Suppressor macrophage treated with lipopolysaccharide for 1 hour (primary cell): ENCODE measurements at regions not wholly inside any gene's neighbourhood (a gene's known extent, or its start where the extent isn't known, plus 50 kb on each side); places are given as distances from the start of the nearest gene placed in this dataset.

ENCODE experiments used
- DNase-seq, 3 donors: peaks; one replicate each; pipeline ENCODE4 v3.0.0-alpha.2; 2020 to 2022

DNA sequence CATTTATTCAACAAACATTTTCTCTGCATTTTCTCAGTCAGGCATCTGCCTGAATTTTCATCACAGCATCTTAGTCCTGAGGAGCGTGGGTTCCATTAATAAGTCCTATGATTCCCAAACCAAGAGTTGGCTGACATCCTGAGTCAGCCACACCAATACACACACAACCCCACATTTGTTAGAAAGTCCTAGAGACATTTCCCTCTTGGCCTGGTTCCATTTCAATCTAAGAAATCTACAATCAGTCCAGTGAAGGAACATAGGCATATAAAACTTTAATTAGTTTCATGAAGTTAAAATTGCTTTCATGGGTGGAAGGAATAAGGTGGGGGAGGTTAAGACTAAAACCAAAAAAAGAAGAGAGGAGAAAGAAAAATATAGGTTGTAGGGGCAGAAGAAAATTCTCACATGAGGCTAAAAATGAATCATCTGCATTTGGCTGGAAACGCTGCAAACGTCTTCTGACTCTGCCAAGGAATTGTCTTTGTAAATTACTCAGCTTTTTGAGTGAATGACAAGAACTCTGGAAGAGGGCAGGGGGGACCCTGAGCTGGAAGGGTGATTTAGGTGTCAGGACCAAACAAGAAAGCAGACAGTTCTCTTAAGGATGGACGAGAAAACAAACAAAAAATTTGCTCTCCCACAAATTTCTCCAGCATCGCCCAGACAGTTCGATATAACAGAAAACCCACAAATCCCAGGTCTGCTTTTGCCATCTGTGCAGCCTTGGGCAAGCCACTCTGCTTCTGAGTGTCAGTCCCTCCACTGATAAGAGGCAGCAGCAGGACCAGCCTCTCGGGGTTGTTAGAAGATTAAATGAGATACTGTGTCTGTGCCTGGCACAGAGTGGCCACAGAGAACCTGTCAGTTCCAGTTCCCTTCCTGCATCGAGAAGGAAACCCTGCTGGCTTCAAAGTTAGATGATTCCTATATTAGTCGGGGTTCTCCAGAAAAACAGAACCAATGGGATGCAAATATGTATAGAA lies 289.7 kb downstream of the CDK5RAP2 start:
- no peak for DNase-seq

DNA sequence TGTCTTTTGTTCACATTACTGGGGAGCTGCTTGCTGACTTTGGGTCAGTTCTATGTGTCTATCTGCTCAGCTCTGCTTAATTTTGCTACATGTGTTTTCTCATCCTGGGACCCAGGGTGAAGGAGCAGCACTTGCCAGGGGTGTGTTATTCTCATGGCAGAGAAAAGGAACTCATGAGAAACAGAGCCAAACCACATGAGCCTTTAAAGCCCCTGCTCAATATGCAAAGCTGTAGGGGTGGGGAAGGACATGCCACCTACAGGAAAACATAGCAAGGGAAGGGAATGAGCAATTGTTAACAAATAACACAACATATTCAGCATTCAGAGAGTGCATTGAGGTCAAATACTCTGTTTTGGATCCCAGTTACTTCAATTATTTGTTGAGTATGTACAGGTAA lies 290.9 kb downstream of the CDK5RAP2 start:
- no peak for DNase-seq

DNA sequence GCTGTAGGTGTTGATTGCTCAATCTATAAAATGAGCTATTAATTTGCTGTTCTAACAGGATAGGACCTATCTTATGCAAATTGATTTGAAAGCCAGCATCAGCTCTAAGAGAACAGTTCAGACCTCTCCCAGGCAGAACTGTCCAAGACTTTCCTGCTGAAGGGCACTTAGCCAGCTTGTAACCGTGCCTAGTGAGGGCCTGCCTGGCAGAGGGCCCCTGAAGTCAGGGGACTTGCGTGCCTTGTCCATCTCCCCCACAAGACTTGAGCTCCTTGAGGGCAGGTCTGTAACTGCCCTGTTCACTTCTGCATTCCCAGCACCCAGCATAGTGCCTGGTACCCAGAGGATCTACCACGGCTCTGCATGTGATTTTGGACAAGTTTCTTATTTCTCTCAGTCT lies 293.4 kb downstream of the CDK5RAP2 start:
- no peak for DNase-seq

DNA sequence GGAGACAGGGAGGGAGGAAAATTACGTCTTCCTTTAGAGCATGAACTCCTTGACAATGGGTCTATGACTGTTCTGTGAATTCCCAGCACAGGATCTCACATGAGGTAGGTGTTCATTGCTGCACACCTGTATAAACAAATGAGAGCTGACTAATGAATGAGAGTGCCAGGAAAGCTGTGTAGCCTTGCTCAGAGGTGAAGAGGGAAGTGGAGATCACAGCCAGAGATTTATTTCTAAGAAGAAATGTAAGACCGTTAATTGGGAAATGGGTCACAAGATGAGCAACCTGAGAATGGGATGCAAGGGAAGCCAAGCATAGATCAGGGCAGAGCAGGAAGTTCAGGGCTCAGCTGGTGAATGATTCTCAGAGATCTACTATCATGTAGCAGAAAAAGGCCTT lies 295.1 kb downstream of the CDK5RAP2 start:
- DNase-seq, result no peak

DNA sequence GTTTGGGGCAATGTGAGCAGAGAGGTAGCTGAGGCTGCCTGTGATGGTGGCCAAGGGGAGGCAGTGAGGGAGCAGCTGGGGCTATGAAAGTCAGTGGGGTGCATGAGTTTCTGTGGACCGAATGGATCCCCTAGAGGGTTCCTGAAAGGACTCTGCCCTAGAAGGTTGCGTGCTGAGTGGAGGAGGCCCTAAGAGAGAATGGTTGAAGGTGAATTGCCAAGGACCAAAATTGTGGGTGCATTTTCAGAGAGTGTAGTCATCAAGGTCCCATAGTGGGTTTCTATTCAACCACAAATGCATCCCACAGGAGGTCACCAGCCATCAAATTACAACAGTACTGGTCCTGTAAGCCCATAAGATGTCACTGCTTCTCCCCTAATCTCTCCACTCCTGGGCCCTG lies 298.3 kb downstream of the CDK5RAP2 start:
- no peak for DNase-seq

DNA sequence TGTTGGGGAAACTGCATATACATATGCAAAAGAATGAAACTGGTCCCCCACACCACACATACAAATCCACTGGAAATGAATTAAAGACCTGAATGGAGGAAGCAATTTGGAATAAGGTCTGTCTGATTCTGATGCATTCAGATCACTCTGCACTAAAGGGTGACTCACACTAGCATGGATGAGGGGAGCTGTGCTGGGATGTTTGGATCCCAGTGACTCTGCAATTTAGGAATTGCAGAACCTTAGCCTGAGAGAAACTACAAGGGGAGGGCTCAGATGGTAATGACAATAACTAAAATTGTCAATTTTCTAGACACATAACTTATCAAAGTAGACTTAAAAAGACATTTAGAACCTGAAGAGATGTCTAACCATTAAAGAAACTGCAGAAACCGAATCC lies 312.0 kb downstream of the CDK5RAP2 start:
- no peak for DNase-seq

DNA sequence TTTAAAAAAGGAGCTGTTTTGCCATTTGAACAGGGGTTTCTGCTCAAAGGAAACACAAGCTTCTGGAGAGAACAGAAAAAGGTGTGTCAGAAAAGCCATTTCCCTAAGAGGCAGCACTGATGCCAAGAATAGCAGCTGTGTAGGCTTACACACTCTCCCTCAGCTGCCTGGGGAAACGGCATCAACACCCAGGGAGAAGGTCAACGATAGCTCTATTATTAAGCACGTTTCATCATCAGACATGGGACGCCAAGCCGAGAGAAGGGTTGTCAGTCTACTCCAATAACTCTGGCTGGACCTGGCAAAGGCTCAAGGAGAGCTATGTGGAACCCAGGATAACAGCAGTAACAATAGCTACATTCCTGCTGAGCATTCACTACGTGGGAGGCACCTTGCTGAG lies 314.2 kb downstream of the CDK5RAP2 start:
- DNase-seq, result no peak

DNA sequence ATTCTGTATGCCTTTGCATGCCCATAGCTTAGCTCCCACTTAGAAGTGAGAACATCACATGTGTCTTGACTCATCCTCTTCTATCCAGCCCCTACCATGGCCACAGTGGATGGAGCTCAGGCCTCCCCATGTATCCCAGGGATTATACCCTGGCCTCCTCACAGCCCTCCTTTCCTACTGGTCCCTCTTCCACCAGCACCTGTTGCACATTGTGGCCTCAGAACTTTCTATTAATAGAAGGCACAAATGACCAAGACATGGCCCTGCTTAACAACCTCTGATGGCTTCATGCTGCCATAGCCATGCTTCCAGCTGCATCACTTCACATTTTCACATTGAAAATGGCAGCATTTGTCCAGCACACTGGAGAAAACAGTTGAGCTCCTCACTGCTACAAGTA lies 315.4 kb downstream of the CDK5RAP2 start:
- no peak for DNase-seq

DNA sequence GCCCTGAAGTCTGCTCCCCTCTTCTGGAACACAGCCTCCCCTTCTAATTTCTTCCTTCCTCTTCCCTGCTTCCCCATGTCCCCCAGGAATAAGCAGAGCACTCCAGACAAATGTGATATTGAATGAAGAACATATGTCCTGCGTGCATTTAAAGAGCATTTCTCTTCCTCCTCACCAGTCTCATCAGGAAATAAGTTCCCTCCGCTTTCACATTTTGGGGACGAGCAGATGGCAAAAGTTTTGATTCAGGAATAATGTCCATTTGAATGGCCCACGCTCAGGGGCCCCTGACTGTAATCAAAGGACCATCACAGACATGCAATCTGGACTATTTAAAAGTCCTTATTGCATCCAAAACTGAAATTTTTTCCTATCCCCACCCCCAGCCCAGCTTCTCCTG lies 316.1 kb downstream of the CDK5RAP2 start:
- DNase-seq, result no peak

DNA sequence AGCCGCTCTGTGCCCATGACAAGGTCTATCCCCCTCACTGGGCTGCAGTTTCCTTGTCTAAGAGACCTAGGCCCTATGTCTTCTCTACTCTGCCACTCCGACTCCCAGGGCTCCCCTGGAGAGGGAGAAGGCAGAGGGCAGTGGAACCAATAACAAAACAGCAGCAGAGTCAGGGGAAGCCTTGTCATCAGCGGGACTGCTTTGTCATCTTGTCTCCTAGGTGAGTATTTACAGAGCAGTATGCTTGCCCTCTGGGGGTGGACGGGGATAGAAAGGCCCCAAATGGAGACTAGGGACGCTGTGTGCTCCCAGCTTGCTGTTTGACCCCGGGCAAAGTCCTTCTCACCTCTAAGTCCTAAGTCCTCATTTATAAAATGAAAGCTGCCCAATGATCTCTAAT lies 318.5 kb downstream of the CDK5RAP2 start:
- no peak for DNase-seq

DNA sequence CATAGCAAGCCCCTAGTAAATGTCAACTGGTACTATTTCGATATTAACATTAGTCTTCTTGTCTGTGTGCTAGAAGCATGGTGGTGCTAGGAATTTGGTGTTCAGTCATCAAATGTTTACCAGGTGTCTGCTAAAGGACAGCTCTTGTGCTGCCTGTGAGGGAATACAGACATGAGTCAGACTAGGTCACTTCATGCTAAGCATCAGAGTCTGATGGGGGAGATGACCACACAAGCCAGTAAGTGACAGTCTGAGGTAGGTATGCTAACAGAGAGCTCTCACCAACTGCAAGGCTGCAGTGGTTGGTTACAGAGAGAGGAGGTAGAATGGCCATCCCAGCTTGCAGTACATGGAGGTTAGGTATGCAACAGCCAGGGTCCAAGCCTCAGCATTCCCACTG lies 320.9 kb downstream of the CDK5RAP2 start:
- no peak for DNase-seq

DNA sequence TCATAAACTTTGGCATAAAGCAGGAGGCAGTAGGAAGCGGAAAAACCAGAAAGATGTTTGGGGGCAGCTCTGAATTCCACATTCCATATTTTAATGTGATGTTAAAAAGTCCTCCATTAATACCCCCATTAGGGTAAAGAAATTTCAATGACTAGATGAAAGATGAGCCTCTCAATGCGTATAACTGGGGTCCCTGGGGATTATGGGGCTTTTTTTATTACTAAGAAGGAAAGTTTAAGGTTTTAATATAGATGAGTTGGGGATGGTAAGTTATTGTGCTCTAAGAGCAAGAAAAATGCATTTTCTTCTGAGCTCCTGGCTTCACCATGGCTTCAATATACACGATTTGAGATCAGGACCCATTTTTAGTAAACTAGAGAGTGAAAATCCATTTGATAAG lies 321.9 kb downstream of the CDK5RAP2 start:
- no peak for DNase-seq

DNA sequence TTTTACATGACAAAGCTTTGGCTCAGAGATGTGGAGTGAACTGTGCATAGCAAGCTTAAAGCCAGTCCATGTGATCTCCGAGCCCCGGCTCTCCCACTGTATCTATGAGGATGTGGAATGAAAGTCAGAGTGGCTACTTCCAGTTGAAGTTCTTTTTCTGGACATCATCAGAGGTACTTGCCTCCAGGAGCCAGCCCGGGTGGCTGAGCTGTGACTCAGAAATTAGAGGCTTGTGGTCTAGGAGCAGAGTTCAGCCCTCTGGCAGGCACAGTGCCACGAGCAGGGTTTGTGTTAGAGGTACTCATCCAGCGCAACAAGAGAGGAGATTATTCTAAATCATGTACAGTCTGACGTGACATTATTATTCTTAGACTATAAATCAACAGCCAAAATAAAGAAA lies 322.5 kb downstream of the CDK5RAP2 start:
- no peak for DNase-seq

DNA sequence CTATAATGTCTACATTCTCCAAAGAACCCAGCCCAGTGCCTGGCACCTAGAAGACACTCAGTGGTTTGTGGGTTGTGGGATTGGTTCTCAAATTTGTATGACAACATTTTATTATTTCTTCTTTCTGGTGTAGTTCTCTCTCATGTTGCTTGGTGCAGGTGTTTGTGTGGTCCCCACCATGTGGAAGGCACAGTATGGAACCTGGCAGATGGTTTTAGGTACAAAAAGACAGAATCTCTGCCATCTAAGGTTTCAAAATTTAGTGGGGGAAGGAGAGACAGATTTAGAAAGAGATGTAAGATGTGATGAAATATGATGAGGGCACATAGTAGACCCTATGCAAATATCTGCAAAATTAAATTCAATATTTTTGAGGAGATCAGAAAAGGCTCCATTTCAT lies 323.8 kb downstream of the CDK5RAP2 start:
- no peak for DNase-seq

DNA sequence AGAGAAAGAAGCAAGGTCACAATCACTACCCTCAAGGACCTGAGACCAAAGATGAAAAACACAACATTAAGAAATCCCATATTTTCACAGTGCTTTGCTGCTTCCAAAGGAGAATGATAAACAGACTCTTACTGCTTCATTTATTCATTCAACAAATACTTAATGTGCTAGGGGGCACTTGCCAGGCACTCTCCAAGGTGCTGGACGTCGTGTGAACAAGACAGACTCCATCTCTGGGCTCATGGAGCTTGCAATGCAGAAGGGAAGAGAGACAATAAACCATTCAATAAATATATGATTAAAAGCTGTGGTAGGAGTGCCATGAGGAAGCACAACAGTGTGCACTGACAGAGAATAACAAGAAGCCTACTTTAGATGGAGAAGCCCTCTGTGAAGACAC lies 327.7 kb downstream of the CDK5RAP2 start:
- no peak for DNase-seq

DNA sequence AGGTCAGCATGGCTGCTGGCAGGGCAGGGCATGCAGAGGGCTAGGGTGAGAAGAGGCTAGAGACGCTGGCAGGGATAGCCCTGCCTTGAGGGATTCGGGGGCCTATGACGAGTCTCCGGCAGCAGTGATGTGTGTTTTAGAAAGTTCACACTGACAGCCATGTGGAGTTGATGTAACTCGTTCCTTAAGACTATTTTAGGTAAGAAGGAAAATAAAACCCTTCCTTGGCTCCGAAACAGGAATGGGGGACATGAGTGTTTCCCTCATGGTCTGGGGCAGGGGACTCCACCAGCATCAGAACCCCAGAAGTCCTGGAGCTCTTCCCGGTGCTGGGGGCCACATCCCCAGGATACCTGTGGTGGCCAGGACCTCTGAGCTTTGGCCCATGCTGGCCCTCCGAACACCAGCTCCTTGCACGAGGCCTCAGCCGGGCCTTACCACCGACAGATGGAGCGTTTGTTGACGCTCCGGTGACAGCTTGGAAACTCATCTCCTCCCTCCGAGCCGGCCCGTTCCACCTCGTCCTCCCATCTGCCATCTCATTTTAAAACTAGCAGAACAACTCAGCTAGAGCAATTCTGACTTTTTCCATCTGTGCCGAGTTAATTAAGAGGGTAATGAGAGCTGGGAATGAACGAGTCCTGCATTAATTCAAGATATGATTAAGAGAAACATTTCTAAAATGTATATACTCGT lies 337.7 kb downstream of the CDK5RAP2 start:
- DNase-seq, result no peak

DNA sequence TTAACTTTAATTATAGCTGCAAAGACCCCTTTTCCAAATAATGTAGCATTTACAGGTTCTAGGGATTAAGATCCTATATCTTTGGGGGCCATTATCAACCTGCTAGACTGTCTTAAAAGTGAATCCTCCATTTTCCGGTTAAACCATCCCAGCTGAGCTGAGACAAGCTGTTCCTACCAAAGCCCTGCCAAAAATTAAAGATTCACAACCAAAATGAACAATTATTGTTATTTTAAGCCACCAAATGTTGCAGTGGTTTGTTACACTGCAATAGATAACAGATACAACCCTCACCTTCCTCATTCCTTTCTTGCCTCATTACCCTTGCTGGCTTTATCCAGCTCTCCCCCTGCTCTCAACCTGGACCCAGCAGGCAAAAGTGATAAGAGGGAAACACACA lies 343.4 kb downstream of the CDK5RAP2 start:
- DNase-seq, result no peak

DNA sequence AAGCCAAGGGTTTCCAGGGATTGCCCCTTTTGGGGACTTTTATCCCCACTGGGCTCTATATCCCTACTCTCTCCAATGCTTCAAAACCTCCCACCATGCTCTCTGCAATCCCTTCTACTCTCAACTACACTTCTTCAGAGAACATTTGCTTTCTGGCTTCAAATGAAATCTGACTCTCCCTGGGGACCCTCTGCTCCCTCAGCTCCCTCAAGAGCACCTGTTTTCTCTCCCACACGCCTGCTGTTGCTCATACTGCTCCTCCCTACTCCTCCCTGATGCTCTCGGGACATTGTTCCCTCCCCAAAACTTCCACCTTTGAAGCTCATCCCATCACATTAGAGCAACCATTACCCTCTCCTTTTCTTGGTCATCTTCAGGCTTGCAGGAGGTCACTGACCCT lies 344.9 kb downstream of the CDK5RAP2 start:
- no peak for DNase-seq

DNA sequence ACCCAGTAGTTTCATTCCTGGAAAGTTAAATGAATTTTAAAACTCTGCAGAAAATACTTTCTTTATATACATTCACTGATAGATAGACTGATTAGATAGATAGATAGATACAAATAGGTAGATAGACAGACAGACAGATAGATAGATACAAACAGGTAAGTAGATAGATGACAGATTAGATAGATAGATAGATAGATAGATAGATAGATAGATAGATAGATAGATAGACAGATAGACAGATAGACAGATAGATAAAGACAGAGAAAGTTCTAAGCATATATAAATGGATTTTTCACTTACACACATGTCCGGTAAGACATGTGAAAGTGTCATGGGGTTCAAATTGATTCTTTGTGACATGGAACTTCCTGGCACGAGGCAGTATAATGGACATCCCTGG lies 349.7 kb downstream of the CDK5RAP2 start:
- no peak for DNase-seq

DNA sequence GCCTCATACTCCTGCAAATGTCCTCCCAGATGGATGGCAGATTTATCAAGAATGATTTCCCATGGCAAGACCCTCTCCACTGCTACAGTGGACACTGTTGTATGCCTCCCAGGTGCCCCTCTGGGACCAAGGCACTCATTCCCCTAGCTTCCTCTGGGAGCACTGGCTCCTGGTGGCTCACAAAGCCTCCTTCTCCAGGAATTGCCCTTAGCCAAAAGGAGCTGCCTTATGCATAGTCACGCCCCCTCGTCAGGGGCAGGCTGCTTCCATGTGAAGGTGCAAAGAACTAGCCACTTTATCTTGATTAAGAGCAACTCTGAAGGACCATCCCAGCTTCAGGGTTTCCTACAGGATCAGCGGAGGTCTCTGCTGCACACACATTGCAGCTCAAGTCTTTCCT lies 358.1 kb downstream of the CDK5RAP2 start:
- no peak for DNase-seq

DNA sequence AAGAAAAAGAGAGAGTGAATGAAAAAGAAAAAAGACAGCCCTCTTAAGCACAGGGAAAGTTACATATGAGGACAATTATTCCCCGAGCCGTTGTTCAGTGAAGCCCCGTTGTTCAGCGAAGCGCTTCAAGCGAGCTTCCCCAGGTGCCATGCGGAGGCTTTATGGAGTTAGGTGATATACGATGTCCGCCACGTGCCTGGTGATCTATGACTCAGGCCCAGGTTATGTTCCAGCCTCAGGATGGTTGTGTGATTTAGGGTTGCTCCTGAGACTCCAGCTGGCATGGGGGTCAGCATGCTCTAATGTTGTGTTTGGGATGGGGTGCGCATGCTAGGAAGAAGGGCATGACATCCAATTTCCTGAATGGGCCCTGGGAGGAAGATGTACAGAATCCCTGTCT lies 365.6 kb downstream of the CDK5RAP2 start:
- DNase-seq, result no peak

DNA sequence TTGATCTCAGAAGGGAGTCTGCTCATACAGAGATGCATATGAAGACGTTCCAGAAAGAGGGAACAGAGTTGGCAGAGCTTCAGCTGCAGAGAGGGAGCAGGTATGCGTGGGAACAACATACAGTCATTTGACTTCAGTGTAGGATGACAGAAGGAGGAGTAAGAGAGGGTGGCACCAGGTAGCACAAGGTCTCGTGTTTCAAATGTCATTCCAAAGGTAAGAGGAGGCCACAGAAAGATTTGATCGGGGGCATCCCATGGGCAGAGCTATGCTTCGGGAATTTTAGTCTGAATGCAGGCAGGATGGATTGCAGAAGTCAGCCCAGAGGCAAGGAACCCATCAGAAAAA lies 367.1 kb downstream of the CDK5RAP2 start:
- DNase-seq, result no peak

DNA sequence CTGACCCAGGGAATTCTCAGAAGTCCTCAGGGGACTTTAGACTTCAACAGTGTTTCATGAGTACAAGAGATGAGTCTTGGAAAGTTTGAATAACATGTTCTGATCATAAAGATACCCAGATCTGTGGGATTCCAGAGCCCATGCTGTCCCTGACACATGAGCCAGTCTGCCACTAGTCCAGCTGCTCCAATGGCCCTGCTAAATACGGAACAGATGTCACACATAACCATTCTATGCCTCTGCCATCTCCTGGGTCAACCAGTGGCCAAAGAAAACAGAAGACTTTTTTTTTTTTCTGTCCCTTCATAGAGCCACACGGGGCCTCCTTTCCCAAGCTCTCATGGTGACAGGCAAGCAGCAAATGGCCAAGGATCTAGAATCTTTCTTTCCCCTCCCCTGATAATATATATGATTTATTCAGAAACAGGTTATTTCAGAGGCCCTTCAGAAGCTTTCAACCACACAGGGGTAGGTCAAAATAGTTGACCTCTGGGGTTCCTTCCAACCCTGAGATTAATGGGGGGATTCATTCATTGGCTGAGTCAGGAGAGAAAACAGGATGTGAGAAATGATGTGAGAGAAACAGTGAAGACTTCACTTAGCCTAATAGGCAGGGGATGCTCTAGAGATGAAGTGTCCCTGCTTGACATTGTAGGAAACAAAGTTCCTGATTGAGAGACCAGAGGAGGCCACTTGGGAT lies 367.7 kb downstream of the CDK5RAP2 start:
- DNase-seq, result no peak

DNA sequence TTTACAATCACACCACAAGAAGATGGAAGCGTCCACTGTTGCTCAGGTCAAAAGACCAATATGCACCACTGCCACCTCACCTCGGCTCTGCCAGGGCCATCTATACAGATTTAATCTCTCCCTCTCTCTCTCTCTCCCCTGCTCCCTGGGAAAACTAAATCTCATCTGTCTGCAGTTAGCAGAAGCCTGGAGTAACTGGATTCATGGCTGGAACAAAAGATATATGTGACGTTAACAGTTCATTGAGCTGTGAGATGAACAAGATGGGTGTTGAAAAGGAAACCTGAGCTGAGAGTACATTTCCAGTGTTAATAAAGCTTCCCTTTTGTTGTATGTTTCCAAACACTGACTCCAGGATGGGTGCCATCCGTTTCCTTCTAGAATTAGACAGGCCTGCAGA lies 369.7 kb downstream of the CDK5RAP2 start:
- no peak for DNase-seq
